Astrocyte of the spinal cord (primary cell): ENCODE measurements at regions not wholly inside any gene's neighbourhood (a gene's known extent, or its start where the extent isn't known, plus 50 kb on each side); places are given as distances from the start of the nearest gene placed in this dataset.

Experiments
- DNase-seq: peaks from one replicate; pipeline ENCODE4 v3.0.0; 2011; ENCODE audit warnings: low read depth, low spot score
- H3K4me3 ChIP-seq: 2 replicates; pipeline ENCODE4 v1.5.1; 2011; ENCODE audit warnings: low read depth, mild to moderate bottlenecking, low read length, moderate library complexity
- in situ Hi-C: cut with HindIII; loops from 2 replicates; pipeline ENCODE4 v1.10.0; 2017; ENCODE audit warnings: low sequenced_read_pairs
- TF ChIP-seq, protein P1 (sequence below): IDR thresholded peaks from 2 replicates; pipeline ENCODE4 v1.5.1; 2012; ENCODE audit warnings: low read depth, mild to moderate bottlenecking, low read length, inconsistent platforms

DNA sequence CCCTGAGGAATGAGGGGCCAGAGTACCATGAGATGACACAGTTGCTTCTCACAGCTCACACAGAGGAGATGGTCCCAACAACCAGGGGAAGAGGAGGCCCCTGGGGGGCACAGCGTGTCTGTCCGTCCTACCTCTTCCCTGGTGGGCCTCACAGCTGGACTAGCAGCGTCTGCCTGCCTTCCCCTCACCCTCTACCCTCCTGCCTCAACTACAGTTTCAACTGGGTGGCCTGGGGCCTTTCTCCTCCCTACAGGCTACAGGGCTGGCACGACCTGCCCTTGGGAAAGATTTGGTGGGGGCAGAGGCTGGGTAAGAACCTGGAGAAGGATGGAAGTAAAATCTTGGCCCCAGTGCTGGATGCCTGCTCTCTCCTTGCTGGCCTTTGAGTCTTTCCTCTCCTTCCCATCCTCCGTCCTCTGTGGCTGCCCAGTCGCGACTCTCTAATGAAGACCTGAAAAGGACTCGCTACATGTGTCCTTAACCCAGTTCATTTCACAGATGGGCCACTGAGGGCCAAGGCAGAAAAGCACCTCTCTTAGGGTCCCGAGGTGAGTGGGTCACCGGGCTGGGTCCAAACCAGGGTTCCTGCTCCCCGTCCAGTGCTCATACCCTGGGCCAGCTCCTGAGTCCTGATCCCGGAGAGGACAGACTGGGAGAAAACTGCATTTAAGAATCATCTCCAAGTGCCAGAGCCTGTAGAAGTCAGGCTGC is 232.5 kb downstream of the BCL11B start:
- DNase-seq = no peak
- TF ChIP-seq, protein P1, sequence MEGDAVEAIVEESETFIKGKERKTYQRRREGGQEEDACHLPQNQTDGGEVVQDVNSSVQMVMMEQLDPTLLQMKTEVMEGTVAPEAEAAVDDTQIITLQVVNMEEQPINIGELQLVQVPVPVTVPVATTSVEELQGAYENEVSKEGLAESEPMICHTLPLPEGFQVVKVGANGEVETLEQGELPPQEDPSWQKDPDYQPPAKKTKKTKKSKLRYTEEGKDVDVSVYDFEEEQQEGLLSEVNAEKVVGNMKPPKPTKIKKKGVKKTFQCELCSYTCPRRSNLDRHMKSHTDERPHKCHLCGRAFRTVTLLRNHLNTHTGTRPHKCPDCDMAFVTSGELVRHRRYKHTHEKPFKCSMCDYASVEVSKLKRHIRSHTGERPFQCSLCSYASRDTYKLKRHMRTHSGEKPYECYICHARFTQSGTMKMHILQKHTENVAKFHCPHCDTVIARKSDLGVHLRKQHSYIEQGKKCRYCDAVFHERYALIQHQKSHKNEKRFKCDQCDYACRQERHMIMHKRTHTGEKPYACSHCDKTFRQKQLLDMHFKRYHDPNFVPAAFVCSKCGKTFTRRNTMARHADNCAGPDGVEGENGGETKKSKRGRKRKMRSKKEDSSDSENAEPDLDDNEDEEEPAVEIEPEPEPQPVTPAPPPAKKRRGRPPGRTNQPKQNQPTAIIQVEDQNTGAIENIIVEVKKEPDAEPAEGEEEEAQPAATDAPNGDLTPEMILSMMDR = no peak

DNA sequence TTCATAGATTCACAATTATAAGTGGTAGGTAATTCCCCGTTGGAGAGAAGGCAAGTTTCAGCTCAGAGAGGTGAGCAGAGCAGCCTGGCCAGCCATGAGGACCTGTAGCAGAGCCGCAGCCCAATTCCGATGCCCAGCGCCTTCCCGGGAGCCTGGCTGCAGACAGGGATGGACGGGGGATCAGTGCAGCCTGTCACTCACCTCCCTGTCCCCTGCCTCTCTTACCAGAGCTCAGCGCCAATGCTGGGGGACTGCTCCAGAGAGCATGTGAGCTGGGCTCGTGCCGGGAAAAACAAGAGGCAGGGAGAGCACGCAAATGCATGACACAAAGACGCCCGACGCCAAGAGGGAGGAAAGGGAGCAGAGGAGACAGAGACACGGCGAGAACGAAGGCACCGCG is 231.9 kb downstream of the BCL11B start:
- H3K4me3 ChIP-seq = no peak overlapping the region
- TF ChIP-seq, protein P1 = no peak
- in situ Hi-C loops = no loop called here
- DNase-seq = no peak

More for the DNA sequence above, 232.5 kb downstream of the BCL11B start:
- in situ Hi-C loops = no loop called here
- H3K4me3 ChIP-seq = no peak overlapping the region

DNA sequence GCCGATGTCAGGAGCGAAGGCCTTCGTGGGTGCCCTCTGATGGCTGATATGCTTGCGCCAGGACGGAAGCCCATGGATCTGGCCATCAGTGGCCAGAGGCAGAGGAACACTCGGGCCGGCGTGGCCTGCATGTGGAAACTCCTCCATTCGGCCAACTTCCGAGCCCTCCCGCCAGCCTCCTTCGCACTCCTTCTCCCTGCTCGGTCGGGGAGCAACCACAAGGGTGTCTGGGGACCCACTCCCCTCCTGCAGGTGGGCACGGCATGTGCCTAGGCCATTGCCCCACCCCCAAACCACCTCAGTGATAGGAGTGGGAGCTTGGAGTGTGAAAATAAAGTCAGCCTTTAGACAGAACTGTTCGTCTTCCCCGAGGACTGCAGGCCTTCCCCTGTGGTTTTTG is 231.3 kb downstream of the BCL11B start:
- in situ Hi-C loops = no loop called here
- no peak overlapping the region for H3K4me3 ChIP-seq
- DNase-seq = no peak
- TF ChIP-seq, protein P1 = no peak

DNA sequence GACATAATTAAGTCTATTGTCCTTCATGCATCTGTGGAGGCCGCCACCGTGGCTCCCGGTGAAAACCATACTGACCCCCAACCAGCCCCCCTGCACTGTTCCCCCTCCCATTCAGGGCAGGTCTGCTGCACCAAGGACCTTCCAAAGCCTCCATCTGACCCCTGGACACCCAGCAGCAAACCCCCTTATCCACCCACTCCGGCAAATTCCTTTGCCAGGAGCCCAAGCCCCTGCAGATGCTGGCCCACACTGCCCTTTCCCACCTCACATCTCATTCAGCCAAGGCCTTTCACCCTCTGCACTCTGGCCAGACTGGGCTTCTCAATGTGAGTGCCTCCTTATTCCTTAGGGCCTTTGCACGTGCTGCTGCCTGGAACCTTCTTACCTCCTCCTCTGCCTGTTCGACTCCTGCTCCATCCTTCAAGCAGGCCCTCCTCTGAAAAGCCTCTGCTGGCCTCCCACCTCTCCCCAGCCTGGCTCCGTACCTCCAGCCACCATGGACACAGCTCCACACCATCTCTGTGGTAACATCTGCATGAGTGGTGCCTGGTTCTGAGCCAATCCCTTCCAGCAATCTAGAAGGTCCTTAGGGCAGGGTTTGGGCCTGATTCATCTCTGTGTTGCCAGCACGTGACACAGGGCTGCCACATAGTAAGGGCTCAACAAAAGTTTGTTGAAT is 230.7 kb downstream of the BCL11B start:
- no peak for DNase-seq
- no peak overlapping the region for H3K4me3 ChIP-seq
- in situ Hi-C loops = no loop called here
- TF ChIP-seq, protein P1 = no peak

DNA sequence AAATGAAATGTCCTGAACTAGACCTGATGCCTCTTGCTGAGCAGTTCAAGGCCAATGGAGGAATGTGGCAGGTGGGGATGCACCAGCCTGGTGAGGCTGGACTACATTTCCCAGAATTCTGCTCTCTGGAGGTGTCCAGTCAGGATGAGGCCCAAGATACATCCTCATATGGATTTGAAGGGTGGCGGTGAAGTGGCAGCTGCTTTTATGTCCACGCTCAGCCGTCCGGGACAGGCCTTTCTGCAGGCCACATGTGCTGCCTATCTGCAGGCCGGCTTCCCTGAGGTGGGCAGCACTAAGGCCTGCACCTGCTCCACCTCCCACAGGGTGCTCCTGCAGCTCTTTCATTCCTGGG is 230.2 kb downstream of the BCL11B start:
- no peak for DNase-seq
- H3K4me3 ChIP-seq = no peak overlapping the region
- in situ Hi-C loops = no loop called here
- TF ChIP-seq, protein P1 = no peak

DNA sequence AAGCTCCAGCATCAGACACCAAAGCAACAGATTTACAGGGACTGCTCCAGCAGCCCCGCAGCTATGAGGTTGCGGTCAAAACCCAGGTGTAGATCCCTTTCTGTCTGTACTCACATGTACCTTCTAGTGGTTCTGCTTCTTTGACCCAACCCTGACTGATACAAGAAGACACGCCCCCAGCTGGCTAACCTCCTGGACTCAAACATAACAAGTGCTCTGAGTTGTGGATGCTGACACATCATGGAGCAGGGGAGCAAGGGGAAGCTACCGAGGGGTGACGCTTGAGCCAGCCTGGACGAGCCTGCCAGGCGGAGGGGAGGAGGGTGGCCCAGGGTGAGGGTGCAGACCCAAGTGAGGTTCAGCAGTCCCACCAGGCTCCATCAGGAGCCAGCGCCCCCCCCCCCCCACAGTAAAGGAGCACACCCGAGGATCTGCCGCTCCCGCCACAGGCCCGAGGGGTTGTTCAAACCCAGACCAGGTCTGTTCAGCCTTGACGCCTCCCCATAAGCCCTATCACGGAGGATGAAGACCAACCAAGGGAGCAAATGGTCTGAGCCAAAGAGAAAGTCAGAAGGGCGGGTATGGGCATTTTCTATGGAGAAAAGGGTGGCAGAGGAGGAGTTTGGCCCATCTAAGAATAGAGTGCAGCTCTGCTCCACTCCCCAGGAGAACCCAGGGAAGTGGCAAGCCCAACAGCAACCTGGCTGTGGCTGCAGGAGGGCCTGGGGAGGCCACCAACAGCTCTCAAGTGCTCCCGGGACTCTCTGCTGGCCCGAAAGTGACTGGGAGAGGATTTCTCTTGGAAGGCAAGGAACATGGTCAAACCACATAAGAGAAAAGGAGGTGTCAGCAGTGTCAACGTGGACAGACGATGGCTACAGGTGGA is 229.4 kb downstream of the BCL11B start:
- TF ChIP-seq, protein P1 = no peak
- in situ Hi-C loops = no loop called here
- no peak overlapping the region for H3K4me3 ChIP-seq
- DNase-seq = no peak
